MM.1S (cell line): ENCODE measurements at regions not wholly inside any gene's neighbourhood (a gene's known extent, or its start where the extent isn't known, plus 50 kb on each side); places are given as distances from the start of the nearest gene placed in this dataset.

Source experiments
- DNase-seq: peaks from one replicate; pipeline ENCODE4 v3.0.0-alpha.2; 2015
- H2AFZ ChIP-seq: fragments of 300-600 bp; sonication (generic); 2 replicates; pipeline ENCODE4 v1.6.0; 2016; ENCODE audit warnings: antibody characterized with exemption, low read length
- H3F3A ChIP-seq: fragments of 300-600 bp; sonication (generic); 2 replicates; pipeline ENCODE4 v1.6.1; 2016; ENCODE audit warnings: mild to moderate bottlenecking, antibody characterized with exemption, low read length, moderate library complexity, mixed read lengths; ENCODE audit not compliant: insufficient read depth
- H3K27ac ChIP-seq: fragments of 300-600 bp; sonication (generic); 2 replicates; pipeline ENCODE4 v1.5.1; 2016; ENCODE audit warnings: mild to moderate bottlenecking, low read length
- H3K27me3 ChIP-seq: fragments of 300-600 bp; sonication (generic); replicated peaks from 2 replicates; pipeline ENCODE4 v1.6.0; 2016; ENCODE audit warnings: low read length; ENCODE audit not compliant: insufficient read depth
- H3K36me3 ChIP-seq: fragments of 300-600 bp; sonication (generic); replicated peaks from 2 replicates; pipeline ENCODE4 v1.6.1; 2016; ENCODE audit warnings: mild to moderate bottlenecking, low read length, mixed read lengths; ENCODE audit not compliant: insufficient read depth
- H3K4me1 ChIP-seq: fragments of 300-600 bp; sonication (generic); 2 replicates; pipeline ENCODE4 v1.6.1; 2016; ENCODE audit warnings: low read length, mixed read lengths
- H3K4me2 ChIP-seq: fragments of 300-600 bp; sonication (generic); 2 replicates; pipeline ENCODE4 v1.6.0; 2016; ENCODE audit warnings: low read depth, low read length
- H3K4me3 ChIP-seq: fragments of 300-600 bp; sonication (generic); 2 replicates; pipeline ENCODE4 v1.5.1; 2016; ENCODE audit warnings: low read length, mixed read lengths
- H3K79me2 ChIP-seq: fragments of 300-600 bp; sonication (generic); 2 replicates; pipeline ENCODE4 v1.6.1; 2016; ENCODE audit warnings: mixed run types, low read length, mixed read lengths
- H3K9ac ChIP-seq: fragments of 300-600 bp; sonication (generic); 2 replicates; pipeline ENCODE4 v1.6.1; 2016; ENCODE audit warnings: low read length, mixed read lengths
- H3K9me2 ChIP-seq: fragments of 300-600 bp; sonication (generic); replicated peaks from 2 replicates; pipeline ENCODE4 v1.6.1; 2016; ENCODE audit warnings: mild to moderate bottlenecking, low read length, mixed read lengths; ENCODE audit not compliant: insufficient read depth
- H3K9me3 ChIP-seq: fragments of 300-600 bp; sonication (generic); replicated peaks from 2 replicates; pipeline ENCODE4 v1.6.1; 2016; ENCODE audit warnings: mild to moderate bottlenecking, low read length, mixed read lengths; ENCODE audit not compliant: insufficient read depth
- H4K20me1 ChIP-seq: fragments of 300-600 bp; sonication (generic); 2 replicates; pipeline ENCODE4 v1.6.1; 2016; ENCODE audit warnings: mild to moderate bottlenecking, low read length, moderate library complexity, mixed read lengths; ENCODE audit not compliant: insufficient read depth
- EZH2 ChIP-seq: fragments of 300-600 bp; sonication (generic); optimal IDR thresholded peaks from 2 replicates; pipeline ENCODE3; 2017; ENCODE audit warnings: low read depth, mild to moderate bottlenecking, antibody characterized with exemption, low read length, mixed read lengths
- EZH2phosphoT487 ChIP-seq: fragments of 300-600 bp; sonication (generic); IDR thresholded peaks from 2 replicates; pipeline ENCODE4 v1.6.1; 2018; ENCODE audit warnings: antibody characterized with exemption, low read length
- TF ChIP-seq, protein P1 (sequence below): fragments of 300-600 bp; sonication (generic); IDR thresholded peaks from 2 replicates; pipeline ENCODE4 v1.5.1; 2016; ENCODE audit warnings: antibody characterized with exemption, low read length, mixed read lengths

DNA sequence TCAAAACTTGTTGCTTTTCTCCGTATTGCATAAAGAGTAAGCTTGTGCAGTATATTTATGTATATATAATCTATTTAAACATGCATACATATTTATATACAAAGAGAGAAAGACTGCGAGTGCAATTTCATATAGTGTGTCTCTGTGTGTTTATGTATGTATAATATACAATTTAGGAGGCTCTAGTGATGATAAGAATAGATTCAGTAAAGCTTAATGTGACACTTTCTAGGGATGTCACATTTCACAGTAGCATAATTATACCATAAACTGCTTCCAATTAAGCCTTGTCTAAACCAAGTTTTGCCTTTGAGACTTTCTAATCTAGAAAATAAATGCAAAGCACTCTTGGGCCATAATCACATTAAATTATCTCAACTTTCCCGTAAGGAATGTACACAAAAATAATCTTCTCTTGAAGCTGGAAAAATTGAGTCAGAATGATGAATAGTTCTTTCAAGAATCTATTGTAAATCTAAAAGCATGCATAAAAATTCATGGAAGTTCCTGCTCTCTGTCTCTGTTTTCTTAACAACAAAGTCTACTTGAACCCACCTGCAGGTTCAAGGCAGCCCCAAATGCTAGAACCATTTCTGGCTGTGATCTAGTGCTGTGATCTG lies 114.1 kb upstream of the NPY2R start:
- no peak overlapping the region for H3K9ac ChIP-seq
- no peak overlapping the region for H3K4me2 ChIP-seq
- no peak overlapping the region for H2AFZ ChIP-seq
- no peak for DNase-seq
- no peaks in the 10 kb centered on the region for H3K9me2 ChIP-seq
- H4K20me1 ChIP-seq: no peaks in the 10 kb centered on the region
- H3K27ac ChIP-seq: no peak overlapping the region
- H3K36me3 ChIP-seq: no peaks in the 10 kb centered on the region
- H3K4me1 ChIP-seq: no peaks in the 10 kb centered on the region
- TF ChIP-seq EZH2 (no peak), EZH2phosphoT487 (no peak)
- TF ChIP-seq, protein P1, sequence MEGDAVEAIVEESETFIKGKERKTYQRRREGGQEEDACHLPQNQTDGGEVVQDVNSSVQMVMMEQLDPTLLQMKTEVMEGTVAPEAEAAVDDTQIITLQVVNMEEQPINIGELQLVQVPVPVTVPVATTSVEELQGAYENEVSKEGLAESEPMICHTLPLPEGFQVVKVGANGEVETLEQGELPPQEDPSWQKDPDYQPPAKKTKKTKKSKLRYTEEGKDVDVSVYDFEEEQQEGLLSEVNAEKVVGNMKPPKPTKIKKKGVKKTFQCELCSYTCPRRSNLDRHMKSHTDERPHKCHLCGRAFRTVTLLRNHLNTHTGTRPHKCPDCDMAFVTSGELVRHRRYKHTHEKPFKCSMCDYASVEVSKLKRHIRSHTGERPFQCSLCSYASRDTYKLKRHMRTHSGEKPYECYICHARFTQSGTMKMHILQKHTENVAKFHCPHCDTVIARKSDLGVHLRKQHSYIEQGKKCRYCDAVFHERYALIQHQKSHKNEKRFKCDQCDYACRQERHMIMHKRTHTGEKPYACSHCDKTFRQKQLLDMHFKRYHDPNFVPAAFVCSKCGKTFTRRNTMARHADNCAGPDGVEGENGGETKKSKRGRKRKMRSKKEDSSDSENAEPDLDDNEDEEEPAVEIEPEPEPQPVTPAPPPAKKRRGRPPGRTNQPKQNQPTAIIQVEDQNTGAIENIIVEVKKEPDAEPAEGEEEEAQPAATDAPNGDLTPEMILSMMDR: no peak
- no peaks in the 10 kb centered on the region for H3F3A ChIP-seq
- no peaks in the 10 kb centered on the region for H3K27me3 ChIP-seq
- H3K79me2 ChIP-seq: no peaks in the 10 kb centered on the region
- H3K9me3 ChIP-seq: no peaks in the 10 kb centered on the region
- H3K4me3 ChIP-seq: no peak overlapping the region

DNA sequence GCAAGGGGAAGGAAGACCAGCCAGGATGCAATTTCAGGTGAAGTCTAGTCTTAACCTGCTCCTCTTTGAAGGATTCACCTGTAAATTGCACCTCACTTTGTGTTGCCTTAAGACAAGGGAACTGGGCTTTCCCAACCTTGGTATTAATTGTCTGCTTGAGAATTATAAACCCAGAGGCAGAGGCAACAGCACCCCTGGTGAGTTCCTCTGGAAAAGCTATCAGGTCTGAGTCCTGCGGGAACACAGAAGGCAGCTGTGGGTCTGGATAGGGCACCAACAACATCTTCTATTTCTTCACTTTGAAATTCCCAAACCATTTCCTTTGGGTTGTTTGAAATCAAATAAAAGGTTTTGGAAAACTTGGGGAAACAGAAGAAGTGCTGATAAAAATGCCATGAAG lies 109.2 kb upstream of the NPY2R start:
- no peaks in the 10 kb centered on the region for H3K9me3 ChIP-seq
- no peak overlapping the region for H3K9ac ChIP-seq
- H3K4me1 ChIP-seq: no peaks in the 10 kb centered on the region
- no peak overlapping the region for H2AFZ ChIP-seq
- H3K79me2 ChIP-seq: no peaks in the 10 kb centered on the region
- no peak overlapping the region for H3K27ac ChIP-seq
- DNase-seq: no peak
- no peaks in the 10 kb centered on the region for H3K36me3 ChIP-seq
- H4K20me1 ChIP-seq: no peaks in the 10 kb centered on the region
- no peak overlapping the region for H3K4me2 ChIP-seq
- no peaks in the 10 kb centered on the region for H3K27me3 ChIP-seq
- no peaks in the 10 kb centered on the region for H3F3A ChIP-seq
- TF ChIP-seq EZH2phosphoT487 (no peak), EZH2 (no peak)
- TF ChIP-seq, protein P1: no peak
- H3K9me2 ChIP-seq: no peaks in the 10 kb centered on the region
- no peak overlapping the region for H3K4me3 ChIP-seq

DNA sequence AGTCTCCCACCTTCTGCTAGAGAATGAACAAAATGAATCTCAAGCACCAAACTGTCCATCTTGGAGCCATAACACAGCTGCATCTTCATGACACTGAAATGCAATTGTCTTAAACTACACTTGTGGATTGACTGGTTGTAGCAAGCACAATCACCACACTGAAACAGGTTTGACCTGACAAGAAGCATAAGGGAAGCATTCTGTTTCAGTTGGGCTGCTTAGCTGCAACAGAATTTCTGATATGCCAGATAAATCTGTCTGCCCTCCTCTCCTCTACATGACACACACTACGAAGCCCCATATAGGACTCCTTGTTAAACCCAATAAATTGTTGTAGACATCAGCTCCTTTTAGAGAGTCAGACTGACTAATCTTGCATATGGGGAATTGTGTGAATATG lies 101.8 kb upstream of the NPY2R start:
- H3K79me2 ChIP-seq: no peaks in the 10 kb centered on the region
- H3K9me3 ChIP-seq: no peaks in the 10 kb centered on the region
- H4K20me1 ChIP-seq: no peaks in the 10 kb centered on the region
- no peaks in the 10 kb centered on the region for H3K4me1 ChIP-seq
- H3K4me3 ChIP-seq: no peak overlapping the region
- no peaks in the 10 kb centered on the region for H3K36me3 ChIP-seq
- H3K27ac ChIP-seq: no peak overlapping the region
- H3K9me2 ChIP-seq: no peaks in the 10 kb centered on the region
- H3K4me2 ChIP-seq: no peak overlapping the region
- no peaks in the 10 kb centered on the region for H3F3A ChIP-seq
- no peak for DNase-seq
- H2AFZ ChIP-seq: no peak overlapping the region
- no peaks in the 10 kb centered on the region for H3K27me3 ChIP-seq
- TF ChIP-seq EZH2phosphoT487: no peak
- TF ChIP-seq, protein P1: no peak
- H3K9ac ChIP-seq: no peak overlapping the region
